ENCODE measurements at regions not wholly inside any gene's neighbourhood (a gene's known extent, or its start where the extent isn't known, plus 50 kb on each side); places are given as distances from the start of the nearest gene placed in this dataset.

DNA sequence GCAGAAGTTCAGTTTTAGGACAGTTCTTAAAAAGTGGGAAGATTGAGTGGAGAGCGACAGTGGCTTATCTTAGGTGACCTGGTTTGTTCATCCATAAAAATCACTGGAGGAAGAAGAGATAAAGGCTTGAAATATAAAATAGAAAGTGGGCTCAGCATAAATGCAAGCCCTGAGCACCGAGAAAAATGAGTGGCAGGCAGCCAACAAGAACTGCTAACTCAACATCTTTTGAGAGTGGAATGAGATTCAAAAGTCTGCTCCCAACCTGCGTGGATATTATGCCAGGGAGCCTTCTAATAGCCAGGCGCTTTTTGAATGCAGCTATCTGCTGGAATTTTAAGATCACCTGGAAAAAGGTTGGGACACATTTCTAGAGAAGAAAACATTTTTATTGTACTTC, 666.5 kb downstream of the FLRT2 start:
- H3K27me3 ChIP-seq (replicated peaks; ENCODE audit: insufficient read depth, low read depth, low read length, poor library complexity), result no peaks in the 10 kb centered on the region
- TF ChIP-seq, protein P1, sequence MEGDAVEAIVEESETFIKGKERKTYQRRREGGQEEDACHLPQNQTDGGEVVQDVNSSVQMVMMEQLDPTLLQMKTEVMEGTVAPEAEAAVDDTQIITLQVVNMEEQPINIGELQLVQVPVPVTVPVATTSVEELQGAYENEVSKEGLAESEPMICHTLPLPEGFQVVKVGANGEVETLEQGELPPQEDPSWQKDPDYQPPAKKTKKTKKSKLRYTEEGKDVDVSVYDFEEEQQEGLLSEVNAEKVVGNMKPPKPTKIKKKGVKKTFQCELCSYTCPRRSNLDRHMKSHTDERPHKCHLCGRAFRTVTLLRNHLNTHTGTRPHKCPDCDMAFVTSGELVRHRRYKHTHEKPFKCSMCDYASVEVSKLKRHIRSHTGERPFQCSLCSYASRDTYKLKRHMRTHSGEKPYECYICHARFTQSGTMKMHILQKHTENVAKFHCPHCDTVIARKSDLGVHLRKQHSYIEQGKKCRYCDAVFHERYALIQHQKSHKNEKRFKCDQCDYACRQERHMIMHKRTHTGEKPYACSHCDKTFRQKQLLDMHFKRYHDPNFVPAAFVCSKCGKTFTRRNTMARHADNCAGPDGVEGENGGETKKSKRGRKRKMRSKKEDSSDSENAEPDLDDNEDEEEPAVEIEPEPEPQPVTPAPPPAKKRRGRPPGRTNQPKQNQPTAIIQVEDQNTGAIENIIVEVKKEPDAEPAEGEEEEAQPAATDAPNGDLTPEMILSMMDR (conservative IDR thresholded peaks at IDR 0.05; ENCODE audit: low read depth, low read length), result no peak
- no peak for TF ChIP-seq EZH2 (IDR thresholded peaks at IDR 0.05; ENCODE audit: borderline replicate concordance, low read depth, low read length, poor library complexity, severe bottlenecking)
- H3K4me1 ChIP-seq (ENCODE audit: insufficient read depth, low read length, poor library complexity, severe bottlenecking), result no peaks in the 10 kb centered on the region
- ChIA-PET CTCF (no interaction called here), POLR2A (ENCODE audit: low non-redundant PET) (no interaction called here)
- H3K27ac ChIP-seq (ENCODE audit: low read depth, low read length, poor library complexity, severe bottlenecking), result no peak overlapping the region
- H3K36me3 ChIP-seq (ENCODE audit: insufficient read depth, low read length, poor library complexity, severe bottlenecking), result no peaks in the 10 kb centered on the region
- intact Hi-C loops (cut with micrococcal nuclease; ENCODE audit: unreplicated experiment), result no loop called here
- DNase-seq (ENCODE audit: low spot score), result peak; percentile 48
- no peak overlapping the region for H3K4me3 ChIP-seq (ENCODE audit: low read depth, low read length, poor library complexity, severe bottlenecking)
- BruUV-seq (replicated peaks), result no TSS peak
- no peaks in the 10 kb centered on the region for H3K9me3 ChIP-seq (ENCODE audit: low read depth, low read length, poor library complexity, severe bottlenecking)

DNA sequence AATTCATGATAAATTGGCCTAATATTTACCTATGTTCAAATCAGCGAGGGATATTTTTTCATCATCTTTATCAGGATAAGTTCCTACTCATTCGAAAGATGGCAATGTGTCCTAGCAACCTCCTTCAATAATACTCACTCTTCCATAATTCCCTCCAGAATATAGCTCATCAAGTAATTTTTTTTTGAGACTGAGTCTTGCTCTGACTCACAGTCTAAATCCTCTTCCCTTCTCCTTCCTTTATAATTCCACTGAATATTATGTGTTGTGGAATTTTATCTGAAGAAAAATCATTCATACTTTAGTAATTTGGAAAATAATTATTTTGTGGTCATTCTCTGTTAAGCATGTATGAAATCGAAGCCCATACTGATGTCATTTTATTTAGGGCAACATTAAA, 663.8 kb downstream of the FLRT2 start:
- no peaks in the 10 kb centered on the region for H3K27me3 ChIP-seq (replicated peaks; ENCODE audit: insufficient read depth, low read depth, low read length, poor library complexity)
- intact Hi-C loops (cut with micrococcal nuclease; ENCODE audit: unreplicated experiment), result no loop called here
- H3K9me3 ChIP-seq (ENCODE audit: low read depth, low read length, poor library complexity, severe bottlenecking), result no peaks in the 10 kb centered on the region
- H3K4me1 ChIP-seq (ENCODE audit: insufficient read depth, low read length, poor library complexity, severe bottlenecking), result no peaks in the 10 kb centered on the region
- BruUV-seq (replicated peaks), result no TSS peak
- H3K36me3 ChIP-seq (ENCODE audit: insufficient read depth, low read length, poor library complexity, severe bottlenecking), result no peaks in the 10 kb centered on the region
- H3K4me3 ChIP-seq (ENCODE audit: low read depth, low read length, poor library complexity, severe bottlenecking), result no peak overlapping the region
- ChIA-PET POLR2A (ENCODE audit: low non-redundant PET) (no interaction called here), CTCF (no interaction called here)
- TF ChIP-seq, protein P1 (conservative IDR thresholded peaks at IDR 0.05; ENCODE audit: low read depth, low read length), result no peak
- no peak for TF ChIP-seq EZH2 (IDR thresholded peaks at IDR 0.05; ENCODE audit: borderline replicate concordance, low read depth, low read length, poor library complexity, severe bottlenecking)
- H3K27ac ChIP-seq (ENCODE audit: low read depth, low read length, poor library complexity, severe bottlenecking), result no peak overlapping the region
- no peak for DNase-seq (ENCODE audit: low spot score)

DNA sequence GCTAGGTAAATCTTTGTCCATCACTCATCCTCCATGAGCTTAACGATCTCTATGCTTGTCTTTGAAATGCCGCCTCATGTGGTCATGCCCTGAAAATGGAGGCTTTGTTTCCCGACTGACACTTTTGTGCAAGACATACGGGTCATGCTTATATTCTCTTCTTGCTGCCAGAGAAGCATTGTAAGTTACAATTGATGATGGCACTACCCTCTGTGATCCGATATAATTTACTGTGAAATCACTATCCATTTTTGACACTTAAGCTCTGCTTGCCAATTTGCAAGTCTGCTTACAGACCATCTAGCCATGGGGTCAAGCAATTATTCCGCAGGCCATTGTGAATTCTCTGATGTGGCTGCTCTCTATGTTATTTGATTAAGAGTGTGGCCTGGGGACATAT, 650.0 kb downstream of the FLRT2 start:
- Histone ChIP-seq H3K36me3 (ENCODE audit: insufficient read depth, low read length, poor library complexity, severe bottlenecking) (no peaks in the 10 kb centered on the region), H3K4me1 (ENCODE audit: insufficient read depth, low read length, poor library complexity, severe bottlenecking) (no peaks in the 10 kb centered on the region), H3K4me3 (ENCODE audit: low read depth, low read length, poor library complexity, severe bottlenecking) (no peak overlapping the region), H3K9me3 (ENCODE audit: low read depth, low read length, poor library complexity, severe bottlenecking) (no peaks in the 10 kb centered on the region), H3K27me3 (replicated peaks; ENCODE audit: insufficient read depth, low read depth, low read length, poor library complexity) (no peaks in the 10 kb centered on the region), H3K27ac (ENCODE audit: low read depth, low read length, poor library complexity, severe bottlenecking) (no peak overlapping the region)
- TF ChIP-seq, protein P1 (conservative IDR thresholded peaks at IDR 0.05; ENCODE audit: low read depth, low read length), result no peak
- no peak for TF ChIP-seq EZH2 (IDR thresholded peaks at IDR 0.05; ENCODE audit: borderline replicate concordance, low read depth, low read length, poor library complexity, severe bottlenecking)
- ChIA-PET POLR2A (ENCODE audit: low non-redundant PET) (no interaction called here), CTCF (no interaction called here)
- DNase-seq (ENCODE audit: low spot score), result no peak
- no TSS peak for BruUV-seq (replicated peaks)
- intact Hi-C loops (cut with micrococcal nuclease; ENCODE audit: unreplicated experiment), result no loop called here
